ENCODE measurements at regions not wholly inside any gene's neighbourhood (a gene's known extent, or its start where the extent isn't known, plus 50 kb on each side); places are given as distances from the start of the nearest gene placed in this dataset.
"Not testable (repeated sequence)": the region's sequence is repeated elsewhere in the genome, so short reads cannot be mapped to it uniquely, and the experiment has no call there.

DNA sequence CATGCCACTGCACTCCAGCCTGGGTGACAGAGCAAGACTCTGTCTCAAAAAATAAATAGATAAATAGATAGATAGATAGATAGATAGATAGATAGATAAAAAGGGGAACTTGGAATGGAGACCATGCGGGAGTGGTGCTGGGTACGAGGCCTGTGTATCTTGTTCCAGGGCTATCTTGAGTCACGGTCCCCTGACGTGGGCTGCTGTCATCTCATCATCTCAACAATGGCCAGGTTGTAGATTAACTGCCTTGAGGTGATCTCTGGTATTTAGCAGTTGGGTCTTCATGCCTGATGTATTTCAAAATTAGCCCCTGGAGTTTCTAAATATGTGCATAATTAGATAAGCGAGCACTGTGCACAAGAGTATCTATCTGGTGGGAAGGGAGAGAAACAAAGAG lies 212.1 kb downstream of the CDRT15L2 start:
- Histone ChIP-seq H3K36me3 (no peaks in the 10 kb centered on the region), H3K27me3 (no peaks in the 10 kb centered on the region), H3K27ac (no peak overlapping the region), H3K4me3 (no peak overlapping the region), H3K9me3 (no peaks in the 10 kb centered on the region), H3K4me1 (no peaks in the 10 kb centered on the region)
- no peak for DNase-seq (ENCODE audit: low spot score in 2 of 2)
- TF ChIP-seq POLR2AphosphoS5 (IDR thresholded peaks at IDR 0.05) (no peak), POLR2A (IDR thresholded peaks at IDR 0.05) (no peak)
- TF ChIP-seq, protein P1, sequence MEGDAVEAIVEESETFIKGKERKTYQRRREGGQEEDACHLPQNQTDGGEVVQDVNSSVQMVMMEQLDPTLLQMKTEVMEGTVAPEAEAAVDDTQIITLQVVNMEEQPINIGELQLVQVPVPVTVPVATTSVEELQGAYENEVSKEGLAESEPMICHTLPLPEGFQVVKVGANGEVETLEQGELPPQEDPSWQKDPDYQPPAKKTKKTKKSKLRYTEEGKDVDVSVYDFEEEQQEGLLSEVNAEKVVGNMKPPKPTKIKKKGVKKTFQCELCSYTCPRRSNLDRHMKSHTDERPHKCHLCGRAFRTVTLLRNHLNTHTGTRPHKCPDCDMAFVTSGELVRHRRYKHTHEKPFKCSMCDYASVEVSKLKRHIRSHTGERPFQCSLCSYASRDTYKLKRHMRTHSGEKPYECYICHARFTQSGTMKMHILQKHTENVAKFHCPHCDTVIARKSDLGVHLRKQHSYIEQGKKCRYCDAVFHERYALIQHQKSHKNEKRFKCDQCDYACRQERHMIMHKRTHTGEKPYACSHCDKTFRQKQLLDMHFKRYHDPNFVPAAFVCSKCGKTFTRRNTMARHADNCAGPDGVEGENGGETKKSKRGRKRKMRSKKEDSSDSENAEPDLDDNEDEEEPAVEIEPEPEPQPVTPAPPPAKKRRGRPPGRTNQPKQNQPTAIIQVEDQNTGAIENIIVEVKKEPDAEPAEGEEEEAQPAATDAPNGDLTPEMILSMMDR (IDR thresholded peaks at IDR 0.05), result no peak
- intact Hi-C loops (cut with DNase I; ENCODE audit: low total_unique reads), result no loop called here

DNA sequence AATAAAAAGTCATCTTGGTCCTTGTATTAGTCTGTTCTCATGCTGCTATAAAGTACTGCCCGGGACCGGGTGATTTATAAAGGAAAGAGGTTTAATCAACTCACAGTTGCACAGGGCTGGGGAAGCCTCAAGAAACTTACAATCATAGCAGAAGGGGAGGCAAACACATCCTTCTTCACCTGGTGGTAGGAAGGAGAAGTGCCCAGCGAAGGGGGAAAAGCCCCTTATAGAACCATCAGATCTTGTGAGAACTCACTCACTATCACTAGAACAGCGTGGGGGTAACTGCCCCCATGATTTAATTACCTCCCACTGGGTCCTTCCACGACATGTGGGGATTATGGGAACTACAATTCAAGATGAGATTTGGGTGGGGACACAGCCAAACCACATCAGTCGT lies 215.0 kb downstream of the CDRT15L2 start:
- H3K36me3 ChIP-seq; H3K4me3 ChIP-seq; H3K27me3 ChIP-seq; H3K9me3 ChIP-seq; DNase-seq (ENCODE audit: low spot score in 2 of 2); H3K27ac ChIP-seq; H3K4me1 ChIP-seq; intact Hi-C loops (cut with DNase I; ENCODE audit: low total_unique reads): not testable (repeated sequence)

DNA sequence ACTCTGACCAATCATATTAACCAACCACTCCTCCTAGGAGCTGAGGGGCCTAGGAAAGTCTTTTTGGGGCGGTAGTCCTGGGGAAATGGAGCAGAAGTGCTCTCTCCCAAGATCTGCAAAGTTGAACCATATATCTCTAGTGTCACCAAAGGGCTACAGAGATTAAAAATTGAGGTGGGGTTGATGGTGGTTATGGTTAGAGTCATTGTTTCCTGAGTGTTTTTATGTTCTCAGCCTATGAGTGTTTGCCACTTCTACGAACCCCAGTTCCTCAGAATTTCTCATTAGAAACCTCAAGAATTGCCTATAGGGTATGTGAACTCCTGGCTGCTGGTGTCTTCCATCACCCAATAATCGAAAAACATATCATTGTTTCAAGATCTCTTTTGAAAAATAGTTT lies 217.8 kb downstream of the CDRT15L2 start:
- Histone ChIP-seq H3K27ac (no peak overlapping the region), H3K27me3 (peaks cover 0 to 3% of the 10 kb centered on the region in 2 donors), H3K4me3 (no peak overlapping the region), H3K4me1 (no peaks in the 10 kb centered on the region), H3K9me3 (no peaks in the 10 kb centered on the region), H3K36me3 (no peaks in the 10 kb centered on the region)
- intact Hi-C loops (cut with DNase I; ENCODE audit: low total_unique reads), result no loop called here
- TF ChIP-seq POLR2AphosphoS5 (IDR thresholded peaks at IDR 0.05) (no peak), POLR2A (IDR thresholded peaks at IDR 0.05) (no peak)
- TF ChIP-seq, protein P1 (IDR thresholded peaks at IDR 0.05), result no peak
- no peak for DNase-seq (ENCODE audit: low spot score in 2 of 2)

DNA sequence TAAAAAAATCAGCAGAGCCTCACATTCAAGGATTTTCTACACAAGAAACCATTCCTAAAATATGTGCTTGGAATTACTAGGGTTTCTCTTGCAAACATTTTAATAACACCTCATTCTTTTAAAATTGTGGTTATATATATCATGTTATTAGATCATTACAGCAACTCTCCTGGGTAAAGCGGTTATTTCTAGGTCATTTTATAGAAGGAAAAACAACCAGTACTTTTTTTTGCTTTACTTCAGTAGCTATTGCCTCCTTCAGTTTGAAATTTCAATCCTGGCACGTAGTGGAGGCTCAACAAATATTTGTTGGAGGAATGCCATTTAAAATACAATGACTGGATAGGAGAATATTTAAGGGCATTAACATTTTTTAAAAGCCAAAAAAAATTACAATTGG lies 220.6 kb downstream of the CDRT15L2 start:
- no peaks in the 10 kb centered on the region for H3K9me3 ChIP-seq
- intact Hi-C loops (cut with DNase I; ENCODE audit: low total_unique reads), result no loop called here
- H3K36me3 ChIP-seq, result no peaks in the 10 kb centered on the region
- no peak for DNase-seq (ENCODE audit: low spot score in 2 of 2)
- no peak overlapping the region for H3K4me3 ChIP-seq
- TF ChIP-seq POLR2AphosphoS5 (IDR thresholded peaks at IDR 0.05) (no peak), POLR2A (IDR thresholded peaks at IDR 0.05) (no peak)
- TF ChIP-seq, protein P1 (IDR thresholded peaks at IDR 0.05), result no peak
- no peak overlapping the region for H3K27ac ChIP-seq
- peaks cover 0 to 3% of the 10 kb centered on the region in 2 donors for H3K27me3 ChIP-seq
- no peaks in the 10 kb centered on the region for H3K4me1 ChIP-seq

GRCh38 chr17:20805751-20806150 lies 226.2 kb downstream of the CDRT15L2 start:
- TF ChIP-seq POLR2A (IDR thresholded peaks at IDR 0.05) (no peak), POLR2AphosphoS5 (IDR thresholded peaks at IDR 0.05) (no peak)
- TF ChIP-seq, protein P1 (IDR thresholded peaks at IDR 0.05), result no peak
- intact Hi-C loops (cut with DNase I; ENCODE audit: low total_unique reads), result no loop called here
- DNase-seq (ENCODE audit: low spot score in 2 of 2), result no peak

GRCh38 chr17:20807566-20807965 lies 228.0 kb downstream of the CDRT15L2 start:
- H3K4me3 ChIP-seq; H3K27ac ChIP-seq; H3K4me1 ChIP-seq; H3K27me3 ChIP-seq; DNase-seq (ENCODE audit: low spot score in 2 of 2); intact Hi-C loops (cut with DNase I; ENCODE audit: low total_unique reads); H3K9me3 ChIP-seq; H3K36me3 ChIP-seq: not testable (repeated sequence)

More at GRCh38 chr17:20805751-20806150, 226.2 kb downstream of the CDRT15L2 start:
- no peak overlapping the region for H3K4me3 ChIP-seq
- H3K36me3 ChIP-seq, result no peaks in the 10 kb centered on the region
- no peaks in the 10 kb centered on the region for H3K27me3 ChIP-seq
- H3K4me1 ChIP-seq, result no peaks in the 10 kb centered on the region
- H3K27ac ChIP-seq, result no peak overlapping the region
- no peaks in the 10 kb centered on the region for H3K9me3 ChIP-seq

DNA sequence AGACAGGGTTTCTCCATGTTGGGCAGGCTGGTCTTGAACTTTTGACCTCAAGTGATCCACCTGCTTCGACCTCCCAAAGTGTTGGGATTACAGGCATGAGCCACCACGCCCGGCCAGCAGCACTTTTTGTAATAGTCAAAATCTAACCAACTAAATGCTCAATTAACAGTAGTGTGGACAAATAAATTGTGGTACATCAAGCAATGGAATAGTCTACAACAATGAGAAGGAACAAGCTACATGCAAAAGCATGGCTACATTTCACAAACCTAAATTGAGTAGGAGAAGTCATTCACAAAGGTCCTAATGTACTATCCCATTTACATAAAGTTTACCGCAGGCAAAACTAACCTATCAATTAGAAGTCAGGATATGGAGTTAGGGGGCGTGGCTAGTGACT lies 227.4 kb downstream of the USP22 start:
- H3K27ac ChIP-seq; DNase-seq (ENCODE audit: low spot score in 2 of 2); H3K9me3 ChIP-seq; H3K36me3 ChIP-seq; H3K4me3 ChIP-seq; H3K4me1 ChIP-seq; intact Hi-C loops (cut with DNase I; ENCODE audit: low total_unique reads); H3K27me3 ChIP-seq: not testable (repeated sequence)

Measured in breast epithelium (tissue), 4 donors.